ENCODE measurements at regions not wholly inside any gene's neighbourhood (a gene's known extent, or its start where the extent isn't known, plus 50 kb on each side); places are given as distances from the start of the nearest gene placed in this dataset.

DNA sequence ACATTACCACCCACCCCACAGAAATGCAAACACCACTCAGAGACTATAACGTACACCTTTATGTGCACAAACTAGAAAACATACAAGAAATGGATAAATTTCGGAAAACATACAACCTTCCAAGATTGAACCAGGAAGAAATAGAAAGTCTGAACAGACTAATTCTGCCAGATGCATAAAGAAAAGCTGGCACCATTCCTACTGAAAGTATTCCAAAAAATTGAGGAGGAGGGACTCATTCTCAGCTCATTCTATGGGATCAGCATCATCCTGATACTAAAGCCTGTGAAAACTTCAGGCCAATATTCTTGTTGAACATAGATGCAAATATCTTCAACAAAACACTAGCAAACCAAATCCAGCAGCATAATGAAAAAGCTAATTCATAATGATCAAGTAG, 115.1 kb upstream of the CD180 start:
- DNase-seq (ENCODE audit: low read depth in 4 of 4, low spot score in 1 of 4), result no peak

DNA sequence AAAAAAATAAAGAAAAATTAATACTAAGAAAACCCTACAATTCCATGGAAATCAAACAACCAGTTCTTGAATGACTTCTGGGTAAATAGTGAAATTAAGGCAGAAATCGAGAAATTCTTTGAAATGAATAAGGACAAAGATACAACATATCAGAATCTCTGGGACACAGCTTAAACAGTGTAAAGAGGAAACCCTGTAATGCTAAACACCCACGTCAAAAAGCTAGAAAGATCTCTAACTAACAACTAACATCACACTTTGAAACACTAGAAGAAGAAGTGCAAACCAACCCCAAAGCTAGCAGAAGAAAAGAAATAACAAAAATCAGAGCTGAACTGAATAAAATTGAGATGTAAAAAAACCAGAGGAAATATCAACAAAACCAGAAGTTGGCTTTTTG, 114.6 kb upstream of the CD180 start:
- DNase-seq (ENCODE audit: low read depth in 4 of 4, low spot score in 1 of 4), result no peak

- DNase-seq (ENCODE audit: low read depth in 4 of 4, low spot score in 1 of 4), result no peak
These were observed 114.1 kb upstream of the CD180 start for GRCh38 chr5:67310740-67311139.

DNA sequence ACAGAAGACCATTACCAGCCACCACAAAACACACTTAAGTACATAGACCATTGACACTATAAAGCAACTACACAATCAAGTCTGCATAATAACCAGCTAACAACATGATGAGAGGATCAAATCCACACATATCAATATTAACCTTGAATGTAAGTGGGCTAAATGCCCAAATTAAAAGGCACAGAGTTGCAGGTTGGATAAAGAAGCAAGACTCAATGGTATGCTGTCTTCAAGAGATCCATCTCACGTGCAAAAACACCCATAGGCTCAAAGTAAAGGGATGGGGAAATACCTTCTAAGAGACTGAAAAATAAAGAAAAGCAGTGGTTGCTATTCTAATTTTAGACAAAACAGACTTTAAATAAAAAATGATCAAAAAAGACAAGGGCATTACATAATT, 113.6 kb upstream of the CD180 start:
- no peak for DNase-seq (ENCODE audit: low read depth in 4 of 4, low spot score in 1 of 4)

DNA sequence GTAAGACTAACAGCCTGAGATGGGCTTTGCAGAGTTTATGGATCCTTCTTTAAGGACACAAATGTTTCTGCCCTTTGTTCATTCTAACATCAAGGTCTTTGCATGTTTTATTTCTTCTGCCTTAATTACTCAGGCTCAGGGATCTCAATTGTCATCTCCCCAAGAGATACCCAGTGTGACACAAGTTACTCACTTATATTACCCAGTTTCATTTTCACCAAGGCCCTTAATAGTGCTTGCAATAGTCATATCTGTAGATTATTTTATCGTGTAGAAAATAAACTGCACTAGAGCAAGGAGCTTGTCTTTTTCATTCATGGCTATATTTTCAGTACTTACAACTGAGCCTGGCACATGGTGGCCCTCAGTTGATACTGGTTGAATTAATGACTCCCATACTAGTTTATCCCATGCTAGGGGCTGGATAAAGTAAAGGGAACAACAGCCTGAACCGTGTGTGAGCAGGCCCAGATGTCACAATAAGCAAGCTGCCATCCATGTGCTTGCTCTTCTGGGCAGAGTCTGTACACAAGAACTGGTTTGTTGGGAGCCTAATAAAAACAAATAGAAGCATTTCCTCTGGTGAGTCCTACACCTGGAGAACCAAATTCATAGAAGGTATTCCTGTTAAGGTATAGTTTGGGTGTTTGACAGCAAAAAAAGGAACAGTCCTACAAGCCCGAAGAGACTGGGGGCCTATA, 112.5 kb upstream of the CD180 start:
- DNase-seq (ENCODE audit: low read depth in 4 of 4, low spot score in 1 of 4), result no peak

GRCh38 chr5:67306965-67307607, 110.5 kb upstream of the CD180 start:
- DNase-seq (ENCODE audit: low read depth in 4 of 4, low spot score in 1 of 4), result no peak

DNA sequence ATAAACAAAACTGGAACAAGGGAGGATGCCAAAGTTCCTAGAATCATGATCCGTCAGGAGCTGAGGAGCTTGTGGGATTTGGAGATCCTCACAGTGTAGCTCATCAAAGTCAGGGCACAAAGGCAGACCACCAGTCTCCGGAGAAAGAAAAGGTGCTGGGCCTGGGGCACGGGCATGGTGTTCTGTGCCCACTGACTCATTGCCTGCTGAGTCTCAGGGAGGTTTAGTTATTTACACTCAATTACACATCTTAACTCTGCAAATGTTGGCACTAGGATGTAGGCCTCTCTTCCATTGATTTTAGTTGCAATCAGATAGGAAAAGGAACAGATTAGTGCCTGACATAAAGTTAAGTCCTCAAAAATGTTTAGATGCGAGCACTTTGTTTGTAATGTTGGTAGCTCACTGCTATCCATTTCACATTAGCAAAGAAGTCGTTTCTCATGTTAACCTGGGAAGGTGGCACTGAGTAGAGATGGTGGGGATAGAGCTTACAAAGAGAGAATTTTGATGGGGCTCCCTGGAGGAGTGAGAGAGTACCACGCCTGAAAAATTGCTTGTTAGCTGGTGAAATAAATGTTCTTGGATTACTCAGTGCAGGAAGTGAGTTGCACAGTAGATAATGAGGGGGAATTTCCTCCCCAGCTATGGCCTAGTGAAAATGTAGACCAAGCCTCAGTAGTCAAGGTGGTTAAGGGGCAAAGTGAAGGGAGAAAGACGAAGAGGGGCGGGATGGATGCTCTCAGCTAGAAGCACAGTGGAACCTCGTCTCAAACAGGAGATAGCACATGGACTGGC, 109.5 kb upstream of the CD180 start:
- no peak for DNase-seq (ENCODE audit: low read depth in 4 of 4, low spot score in 1 of 4)

GRCh38 chr5:67305401-67305800, 108.8 kb upstream of the CD180 start:
- no peak for DNase-seq (ENCODE audit: low read depth in 4 of 4, low spot score in 1 of 4)

- no peak for DNase-seq (ENCODE audit: low read depth in 4 of 4, low spot score in 1 of 4)
These were observed 106.8 kb upstream of the CD180 start for GRCh38 chr5:67303356-67303755.

- DNase-seq (ENCODE audit: low read depth in 4 of 4, low spot score in 1 of 4), result no peak
These were observed 104.8 kb upstream of the CD180 start for GRCh38 chr5:67301285-67301903.

DNA sequence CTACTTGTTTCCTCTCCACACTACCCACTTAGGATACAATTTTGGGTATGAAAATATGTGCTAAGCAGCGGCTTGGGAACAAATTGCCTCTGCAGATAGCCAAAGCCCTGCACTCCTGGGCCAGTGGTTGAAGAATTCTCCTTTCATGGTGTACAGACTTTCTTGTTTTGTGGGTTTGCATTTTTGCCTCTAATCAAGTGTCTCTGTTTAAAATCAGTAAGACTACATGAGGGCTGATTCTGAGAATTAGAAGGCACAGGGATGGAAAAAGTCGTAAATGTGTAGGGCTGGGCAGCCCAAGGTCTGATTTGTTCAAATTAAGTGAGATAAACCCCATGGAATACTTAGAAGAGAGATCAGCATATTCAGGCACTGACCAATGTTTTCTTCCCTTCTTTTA, 103.7 kb upstream of the CD180 start:
- DNase-seq (ENCODE audit: low read depth in 4 of 4, low spot score in 1 of 4), result no peak

DNA sequence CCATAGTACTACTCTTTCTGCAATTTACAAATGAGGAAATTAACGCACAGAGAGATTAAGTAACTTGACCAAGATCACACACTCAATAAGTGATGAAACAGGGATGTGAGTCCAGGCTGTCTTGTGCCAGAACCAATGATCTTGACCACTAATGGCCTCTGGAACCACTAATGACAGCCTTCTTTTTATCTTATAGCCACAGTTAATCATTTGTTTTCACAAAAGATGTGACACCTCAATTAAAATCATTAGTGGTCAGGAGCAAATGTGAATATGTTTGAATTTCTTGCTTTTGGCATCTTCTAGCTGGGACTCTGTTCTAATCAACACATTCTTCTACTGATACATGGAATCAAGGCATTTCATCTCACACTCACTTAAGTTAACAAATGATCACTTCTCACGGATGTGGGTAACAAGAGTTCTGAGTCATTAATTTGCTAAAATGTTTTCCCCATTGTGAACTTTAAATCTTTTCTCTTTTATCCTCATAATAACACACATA, 102.7 kb upstream of the CD180 start:
- DNase-seq (ENCODE audit: low read depth in 4 of 4, low spot score in 1 of 4), result no peak

- no peak for DNase-seq (ENCODE audit: low read depth in 4 of 4, low spot score in 1 of 4)
These were observed 101.4 kb upstream of the CD180 start for GRCh38 chr5:67297802-67298532.

DNA sequence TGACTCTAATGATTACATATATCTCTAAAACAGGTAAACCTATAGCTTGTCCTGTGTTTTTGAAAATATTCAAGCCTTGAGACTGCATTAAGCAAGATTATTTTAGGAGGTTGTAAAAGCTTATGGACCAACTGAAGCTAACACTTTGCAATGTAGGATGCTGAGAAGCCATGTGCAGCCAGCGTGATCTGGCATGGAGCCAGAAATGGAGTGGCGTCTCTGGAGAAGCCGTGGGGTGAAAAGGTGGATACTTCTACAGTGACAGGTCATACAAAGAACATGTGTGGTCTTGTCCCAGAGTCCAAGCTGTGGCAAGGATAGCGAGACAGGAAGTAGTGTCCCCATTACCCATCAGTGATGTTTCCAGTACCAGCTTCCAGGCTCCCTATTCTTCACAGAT, 100.8 kb upstream of the CD180 start:
- DNase-seq (ENCODE audit: low read depth in 4 of 4, low spot score in 1 of 4), result no peak

GRCh38 chr5:67294266-67294938, 97.8 kb upstream of the CD180 start:
- DNase-seq (ENCODE audit: low read depth in 4 of 4, low spot score in 1 of 4), result no peak

- DNase-seq (ENCODE audit: low read depth in 4 of 4, low spot score in 1 of 4), result no peak
These were observed 96.6 kb upstream of the CD180 start for GRCh38 chr5:67293226-67293625.

GRCh38 chr5:67292201-67292940, 95.8 kb upstream of the CD180 start:
- DNase-seq (ENCODE audit: low read depth in 4 of 4, low spot score in 1 of 4), result no peak

GRCh38 chr5:67291671-67292070, 95.1 kb upstream of the CD180 start:
- no peak for DNase-seq (ENCODE audit: low read depth in 4 of 4, low spot score in 1 of 4)

DNA sequence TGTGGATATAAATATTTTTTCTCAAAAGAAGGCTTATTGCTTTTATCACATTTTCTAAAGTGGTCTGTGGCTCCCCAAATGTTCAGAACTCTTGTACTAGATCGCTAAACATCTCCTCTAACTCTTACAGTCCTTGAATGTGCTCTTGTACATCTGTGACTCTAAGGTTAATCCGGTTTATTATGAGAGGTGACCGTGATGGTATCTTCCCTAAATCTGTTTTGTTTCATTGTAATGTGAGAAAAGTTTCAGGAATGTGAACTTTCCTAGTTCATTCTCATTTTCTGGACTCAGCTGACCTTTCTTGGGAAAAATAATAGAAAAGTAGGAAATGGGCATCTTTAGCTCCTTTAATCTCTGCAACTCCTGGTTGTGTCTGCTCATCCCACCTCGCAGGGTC, 94.5 kb upstream of the CD180 start:
- no peak for DNase-seq (ENCODE audit: low read depth in 4 of 4, low spot score in 1 of 4)

DNA sequence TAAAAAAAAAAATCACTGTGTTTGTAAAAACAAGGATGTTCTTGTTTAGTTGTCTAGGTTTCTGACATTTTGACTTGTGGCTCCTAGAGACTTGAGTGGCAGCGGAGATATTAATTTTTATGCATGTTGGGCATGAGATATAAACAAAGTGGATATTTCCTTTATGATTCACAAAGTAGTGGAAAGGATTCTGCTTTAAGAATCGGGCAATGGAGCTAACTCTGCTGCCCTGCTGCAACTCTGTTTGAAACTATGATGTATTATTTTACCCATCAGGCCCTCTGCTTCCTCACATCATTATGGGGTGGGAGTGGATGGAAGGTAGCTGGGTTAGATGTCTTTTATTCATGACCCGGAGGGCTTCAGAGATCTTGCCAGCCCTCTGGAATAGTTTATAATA, 94.1 kb upstream of the CD180 start:
- no peak for DNase-seq (ENCODE audit: low read depth in 4 of 4, low spot score in 1 of 4)
